GM18858 (cell line): ENCODE measurements at regions not wholly inside any gene's neighbourhood (a gene's known extent, or its start where the extent isn't known, plus 50 kb on each side); places are given as distances from the start of the nearest gene placed in this dataset.

Experiments used
- ATAC-seq: cut with Tn5 transposase; IDR thresholded peaks from one replicate; pipeline ENCODE4 v1.9.1; 2021; ENCODE audit not compliant: unreplicated experiment

DNA sequence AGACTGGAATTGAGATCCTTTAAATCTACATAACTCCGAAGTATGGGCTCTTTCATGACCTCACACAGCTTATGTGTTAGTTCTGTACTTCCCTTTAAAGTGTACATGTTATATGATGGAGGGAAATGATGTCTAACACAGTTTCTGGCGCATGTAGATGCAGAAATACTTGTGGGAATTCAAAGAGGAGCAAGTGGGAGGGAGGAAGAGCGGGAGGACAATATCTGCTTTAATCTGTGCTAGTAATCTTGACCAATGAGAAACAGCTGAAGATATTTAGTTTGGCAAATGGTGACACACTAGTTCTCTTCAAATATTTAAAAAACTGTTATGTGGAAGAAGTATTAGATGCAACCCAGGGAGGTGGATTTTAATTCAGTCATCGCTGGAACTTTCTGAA is 62.9 kb upstream of the PLEKHG1 start:
- ATAC-seq, result no peak

- no peak for ATAC-seq
Observed at GRCh38 chr6:150537491-150537890, 62.2 kb upstream of the PLEKHG1 start.

DNA sequence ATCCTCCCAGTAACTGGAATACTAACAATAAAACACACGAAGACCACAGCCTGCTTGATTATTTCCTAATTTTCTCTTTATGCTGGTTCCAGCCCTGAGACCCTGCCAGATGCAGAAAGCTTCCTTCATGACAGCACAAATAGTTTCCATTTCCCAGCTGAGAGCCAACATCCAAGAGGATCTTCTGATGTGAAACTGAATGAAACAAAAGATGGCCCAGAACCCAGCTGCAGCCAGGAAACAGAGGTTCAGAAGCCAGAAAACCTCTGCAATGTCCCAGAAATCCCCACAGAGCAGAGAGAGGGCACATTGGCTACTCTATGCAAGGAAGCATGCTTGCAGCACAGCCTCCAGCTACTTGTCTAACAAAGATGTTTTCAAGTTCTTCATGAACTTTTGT is 61.8 kb upstream of the PLEKHG1 start:
- no peak for ATAC-seq

DNA sequence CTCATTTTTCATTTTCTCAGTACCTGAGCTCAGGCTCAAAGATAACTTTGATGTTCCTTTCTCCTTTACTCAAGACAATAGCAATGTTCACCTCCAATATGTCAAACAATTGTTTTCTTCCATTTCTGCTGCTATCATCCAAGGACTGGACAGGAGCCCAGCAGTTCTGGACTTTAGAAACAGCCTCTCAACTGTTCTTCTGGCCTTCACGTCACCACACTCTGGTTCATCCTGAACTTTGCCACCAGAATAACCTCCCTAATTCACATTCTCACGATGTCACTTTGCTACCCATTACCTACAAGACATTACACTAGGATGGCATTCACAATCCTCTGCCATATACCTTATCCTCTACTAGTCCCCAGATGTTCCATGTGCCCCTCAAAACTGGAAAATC is 60.6 kb upstream of the PLEKHG1 start:
- no peak for ATAC-seq

GRCh38 chr6:150539568-150539967 is 60.1 kb upstream of the PLEKHG1 start:
- no peak for ATAC-seq

DNA sequence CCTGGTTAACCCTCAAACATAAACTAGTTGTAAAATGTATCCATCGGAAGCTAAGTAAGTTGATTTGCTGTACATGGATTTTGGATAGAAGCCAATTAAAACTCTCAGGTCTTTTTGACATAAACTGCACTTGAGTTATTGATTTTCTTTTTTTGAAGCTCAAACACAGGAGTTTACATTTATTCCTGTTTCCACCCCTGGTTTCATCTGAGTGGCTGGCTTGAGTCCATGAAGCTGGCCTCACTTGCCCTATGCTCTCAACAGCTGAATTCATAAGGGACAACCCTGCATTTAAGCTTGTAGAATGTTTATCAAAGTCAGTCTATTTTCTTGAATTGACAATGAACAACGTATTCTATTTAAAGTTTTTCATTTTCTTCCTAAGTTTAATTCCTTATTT is 58.1 kb upstream of the PLEKHG1 start:
- no peak for ATAC-seq

DNA sequence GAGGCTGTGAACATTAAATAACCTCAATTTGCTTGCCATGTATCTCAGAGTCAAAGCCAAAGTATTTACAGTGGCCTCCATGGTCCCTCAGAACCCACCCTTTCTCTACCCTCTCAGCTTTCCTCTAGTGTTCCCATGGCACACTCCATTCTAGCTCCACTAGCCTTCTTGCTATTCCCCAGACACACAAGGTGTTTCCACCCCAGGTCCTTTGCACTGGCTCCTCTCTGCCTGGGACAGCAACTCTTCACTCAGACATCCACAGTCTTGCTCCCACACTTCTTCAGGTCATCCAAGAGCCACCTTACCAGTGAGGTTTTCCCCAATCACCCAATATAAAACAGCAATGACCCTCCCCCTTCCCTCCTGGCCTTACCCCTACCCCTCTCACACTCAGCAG is 56.5 kb upstream of the PLEKHG1 start:
- ATAC-seq, result no peak

DNA sequence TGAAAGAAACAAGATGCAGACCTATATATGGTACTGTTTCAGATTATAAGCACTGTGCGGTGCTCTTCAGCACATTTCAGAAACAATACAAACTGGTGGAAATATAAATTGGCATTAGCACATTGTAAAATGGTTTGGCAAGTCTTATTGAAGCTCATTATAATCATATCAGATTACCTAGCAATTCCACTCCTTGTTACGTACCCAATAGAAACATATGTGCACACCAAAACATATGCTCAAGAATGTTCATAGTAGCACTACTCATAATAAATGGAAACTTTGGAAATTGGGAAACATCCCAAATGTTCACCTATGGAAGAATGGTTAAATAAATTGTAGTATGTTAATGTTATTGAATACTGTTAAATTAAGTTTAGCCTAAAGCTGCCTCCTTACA is 54.9 kb upstream of the PLEKHG1 start:
- no peak for ATAC-seq

DNA sequence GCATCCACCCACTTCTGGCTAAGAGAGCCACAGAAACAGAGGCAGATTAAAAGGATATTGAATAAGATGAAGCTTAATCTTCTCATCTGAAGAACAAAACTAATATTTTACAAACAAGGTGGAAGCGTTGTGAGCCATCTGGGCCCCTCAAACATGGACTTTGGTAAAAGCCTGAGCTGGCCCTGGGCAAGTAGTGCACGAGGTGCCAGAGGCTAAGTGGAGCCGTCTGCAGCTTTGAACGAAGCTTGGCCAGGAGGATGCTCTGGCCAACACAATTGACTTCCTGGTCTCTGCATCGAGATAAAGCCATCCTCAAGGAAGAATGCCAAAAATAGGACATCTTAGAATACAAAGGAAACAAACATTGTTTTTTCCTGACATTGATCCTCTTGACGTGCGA is 53.2 kb upstream of the PLEKHG1 start:
- ATAC-seq, result no peak

DNA sequence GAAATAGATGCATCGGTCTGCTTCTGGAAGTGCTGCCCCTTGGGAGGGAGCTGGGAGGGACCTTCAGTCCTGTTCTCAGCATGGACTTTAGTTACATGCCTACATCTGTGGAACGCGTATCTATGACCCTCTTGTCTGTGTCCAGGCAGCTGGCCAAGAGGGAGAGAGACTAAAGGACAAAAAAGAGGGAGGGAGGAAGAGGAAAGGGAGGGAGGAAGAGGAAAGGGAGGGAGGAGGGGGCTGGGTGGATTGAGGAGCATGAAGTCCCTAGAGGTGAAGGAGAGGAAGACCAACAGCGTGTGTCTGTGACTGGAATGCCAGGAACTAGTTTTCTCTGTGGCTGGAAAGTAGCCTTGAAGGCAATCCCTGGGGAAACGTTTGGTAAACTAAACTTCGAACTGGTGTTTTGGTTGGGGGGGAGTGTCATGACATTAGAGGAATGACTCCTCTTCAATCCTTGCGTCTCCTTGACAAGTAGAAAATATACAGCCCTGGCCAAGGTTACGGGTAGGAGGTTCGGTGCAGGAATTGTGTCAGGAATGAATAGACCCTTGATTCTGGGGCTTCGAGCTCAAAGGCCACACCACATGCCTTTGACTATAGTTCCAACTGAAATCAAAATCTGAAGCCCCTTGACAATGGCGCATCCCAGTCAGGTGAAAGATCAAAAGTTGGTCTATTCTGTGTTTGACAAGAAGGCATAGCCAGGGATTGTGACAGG is 52.0 kb upstream of the PLEKHG1 start:
- no peak for ATAC-seq

- ATAC-seq, result no peak
Observed at GRCh38 chr6:150548330-150548729, 51.4 kb upstream of the PLEKHG1 start.

DNA sequence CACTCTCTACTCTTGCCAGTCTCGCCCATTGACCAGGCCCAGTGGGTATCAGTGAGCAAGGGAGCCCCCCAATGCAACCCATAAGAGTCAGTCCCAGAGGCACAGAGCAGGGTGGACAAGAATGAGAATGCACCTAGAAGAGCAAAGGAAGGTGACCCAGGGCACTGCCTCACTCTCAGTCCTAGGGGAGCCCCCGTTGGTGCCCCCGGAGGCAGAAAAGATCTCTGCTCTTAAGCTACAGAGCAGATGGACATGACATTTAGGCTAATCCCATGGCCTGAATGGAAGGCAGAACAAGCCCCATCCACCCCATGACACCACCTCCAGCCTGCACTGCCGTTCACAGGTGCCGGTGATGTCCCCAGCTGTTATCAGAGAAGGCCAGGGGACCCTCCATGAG is 50.7 kb upstream of the PLEKHG1 start:
- no peak for ATAC-seq

DNA sequence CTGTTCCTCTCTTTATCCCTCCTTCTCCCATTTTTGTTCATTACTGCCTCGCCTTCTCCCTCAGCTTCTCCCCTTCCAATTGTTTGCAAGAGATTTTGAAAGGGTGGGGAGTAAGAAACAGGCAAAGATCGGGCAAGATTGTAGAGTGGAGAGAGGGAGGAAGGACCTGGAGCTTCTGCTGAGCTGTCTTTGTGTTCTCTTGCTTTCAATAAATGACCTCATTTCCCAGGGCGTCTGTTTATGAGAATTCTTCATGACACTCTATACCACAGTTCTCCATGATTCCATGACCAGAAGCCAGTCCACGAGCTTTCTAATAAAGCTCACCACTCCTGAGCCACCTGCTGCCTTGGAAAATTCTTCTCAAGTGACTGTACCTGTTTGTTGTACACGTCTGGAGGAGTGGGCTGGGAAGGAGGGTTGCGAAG is 50.0 kb upstream of the PLEKHG1 start:
- no peak for ATAC-seq
